ENCODE measurements at regions not wholly inside any gene's neighbourhood (a gene's known extent, or its start where the extent isn't known, plus 50 kb on each side); places are given as distances from the start of the nearest gene placed in this dataset.

DNA sequence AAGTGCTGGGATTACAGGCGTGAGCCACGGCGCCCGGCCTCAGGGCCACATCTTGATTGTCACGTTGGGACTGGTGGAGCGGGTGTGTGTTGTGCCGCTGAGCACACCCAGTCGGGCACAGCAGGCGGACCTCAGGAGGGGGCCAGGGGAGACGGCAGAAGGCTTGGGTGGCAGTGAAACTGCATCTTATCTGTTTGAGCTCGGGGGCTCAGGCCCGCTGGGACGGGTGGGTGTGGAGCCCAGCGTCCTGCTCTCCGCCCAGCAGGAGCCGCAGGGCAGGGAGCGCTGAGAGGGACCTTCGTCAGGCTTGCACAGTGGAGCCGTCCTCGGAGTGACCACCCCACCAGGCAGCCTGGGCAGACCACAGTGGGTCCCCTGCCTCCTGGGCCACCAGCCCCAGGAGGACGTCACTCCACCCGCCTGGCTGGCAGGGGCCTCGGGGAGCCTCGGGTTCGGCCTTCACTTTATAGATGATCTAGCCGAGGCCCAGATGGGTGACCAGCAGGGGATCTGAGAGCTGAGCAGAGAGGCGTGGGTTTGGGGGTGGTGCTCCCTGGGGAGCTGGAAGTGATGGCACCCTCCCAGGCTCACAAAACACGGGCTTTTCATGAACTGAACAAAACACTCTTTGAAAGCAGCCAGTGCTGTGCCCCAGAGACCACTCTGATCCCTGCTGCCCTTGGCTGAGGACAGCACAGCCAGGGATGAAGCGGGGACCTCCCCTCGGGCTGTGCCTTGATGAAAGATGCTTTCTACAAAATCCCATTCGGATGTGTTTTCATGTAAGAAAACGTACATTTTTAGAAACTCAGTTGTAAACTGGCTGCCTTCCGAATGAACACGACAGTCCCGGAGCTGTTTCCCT is 181.1 kb downstream of the SEC14L1 start:
- H3K36me3 Mint-ChIP-seq: no peaks in the 10 kb centered on the region
- no peaks in the 10 kb centered on the region for H3K27me3 Mint-ChIP-seq
- peaks cover 55% of the 10 kb centered on the region for H3K4me1 Mint-ChIP-seq (ENCODE audit: low read depth)
- no peak overlapping the region for H3K27ac Mint-ChIP-seq
- no peaks in the 10 kb centered on the region for H3K9me3 Mint-ChIP-seq
- ChIA-PET POLR2A (no interaction called here), CTCF (interaction anchor here (1.5 kb wide), 1 partner anchor 108 kb away, joined by 4 read pairs; no protein-coding TSS in a partner anchor)
- H3K4me3 Mint-ChIP-seq: peak overlapping the region; percentile 87
- intact Hi-C loops (cut with micrococcal nuclease): no loop called here
- no peak for DNase-seq

DNA sequence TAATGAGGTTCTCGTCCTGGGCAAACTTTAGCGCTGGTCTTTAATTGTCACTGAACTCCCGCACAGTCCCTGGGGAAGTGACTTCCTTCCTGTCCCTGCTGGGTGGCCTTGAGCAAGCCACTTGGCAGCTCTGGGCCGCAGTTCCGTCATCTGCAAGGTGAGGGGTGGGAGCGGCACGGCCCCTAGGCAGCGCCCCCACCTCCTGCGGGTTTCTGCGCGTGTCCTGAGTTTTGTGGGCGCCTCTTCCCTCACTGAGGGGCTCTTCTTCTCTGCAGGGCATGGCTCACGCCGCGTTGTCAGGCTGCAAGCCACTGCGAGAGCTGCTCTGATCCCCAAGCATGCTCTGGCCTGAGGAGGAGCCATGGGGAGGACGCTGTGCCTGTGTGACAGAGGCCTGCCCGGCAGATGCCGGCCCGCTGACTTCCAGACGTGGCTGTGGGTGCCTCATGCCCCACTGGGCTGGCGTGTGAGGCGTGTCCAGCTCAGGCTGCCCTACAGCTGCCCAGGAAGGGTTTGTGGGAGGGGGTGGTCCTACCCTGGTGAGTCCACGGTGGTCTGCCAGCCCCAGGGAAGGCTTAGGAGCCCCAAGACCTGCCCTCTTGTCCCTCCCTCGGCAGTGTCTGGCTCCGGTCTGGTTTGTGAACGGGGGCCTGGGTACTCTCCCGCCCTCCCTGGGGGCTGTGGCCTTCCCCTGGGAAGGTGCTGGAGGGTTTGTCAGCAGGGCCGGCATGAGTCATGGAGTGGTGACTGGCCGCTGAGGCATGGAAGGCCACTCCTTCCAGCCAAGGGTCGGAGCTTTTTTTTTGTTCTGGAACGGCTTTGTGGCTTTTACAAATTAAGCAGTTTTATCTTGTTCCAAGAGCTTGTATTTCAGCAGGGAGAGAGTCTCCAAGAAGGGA is 182.0 kb downstream of the SEC14L1 start:
- H3K9me3 Mint-ChIP-seq: no peaks in the 10 kb centered on the region
- intact Hi-C loops (cut with micrococcal nuclease): no loop called here
- POLR2A ChIA-PET: no interaction called here
- H3K4me1 Mint-ChIP-seq (ENCODE audit: low read depth): peaks cover 55% of the 10 kb centered on the region
- H3K27ac Mint-ChIP-seq: no peak overlapping the region
- H3K36me3 Mint-ChIP-seq: no peaks in the 10 kb centered on the region
- CTCF ChIA-PET: interaction anchor here (1.5 kb wide), 1 partner anchor 107 kb away, joined by 4 read pairs; no protein-coding TSS in a partner anchor
- no peaks in the 10 kb centered on the region for H3K27me3 Mint-ChIP-seq
- no peak for DNase-seq
- no peak overlapping the region for H3K4me3 Mint-ChIP-seq

DNA sequence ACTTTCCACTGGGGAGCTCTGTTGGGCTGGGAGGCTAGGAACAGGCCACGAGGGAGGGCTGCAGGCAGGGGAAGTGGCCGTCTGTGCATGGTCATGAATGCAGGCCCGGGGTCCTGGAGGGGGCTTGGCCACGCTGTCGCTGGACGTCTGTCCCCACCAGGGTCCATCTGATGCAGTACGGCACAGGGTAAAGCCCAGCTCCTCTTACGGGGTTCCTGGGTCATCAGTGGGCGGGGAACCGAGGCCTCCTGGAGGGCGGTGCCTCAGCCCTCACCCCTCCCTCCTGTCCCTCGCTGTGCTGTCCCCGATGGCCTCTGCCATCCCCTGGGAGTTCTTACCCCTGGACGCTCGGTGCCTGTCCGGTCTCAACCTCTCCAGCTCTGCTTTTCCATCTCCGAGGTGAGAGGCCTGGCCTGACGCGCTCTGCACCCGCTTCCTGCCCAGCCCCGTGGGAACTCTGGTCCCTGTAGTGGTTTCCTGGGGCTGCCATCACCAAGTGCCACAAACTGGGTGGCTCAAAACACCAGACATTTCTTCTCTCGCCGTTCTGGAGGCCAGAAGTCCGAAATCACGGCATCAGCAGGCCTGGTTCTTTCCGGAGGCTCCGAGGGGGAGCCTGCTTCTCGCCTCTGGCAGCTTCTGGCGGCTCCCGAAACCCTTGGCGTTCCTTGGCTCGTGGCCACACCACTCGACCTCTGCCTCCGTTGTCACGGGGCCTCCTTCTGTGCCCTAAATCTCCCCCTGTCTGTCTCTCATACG is 182.8 kb downstream of the SEC14L1 start:
- Mint-ChIP-seq H3K27ac (no peak overlapping the region), H3K36me3 (no peaks in the 10 kb centered on the region), H3K9me3 (no peaks in the 10 kb centered on the region), H3K4me3 (peak overlapping the region; percentile 23), H3K4me1 (ENCODE audit: low read depth) (peaks cover 57% of the 10 kb centered on the region), H3K27me3 (no peaks in the 10 kb centered on the region)
- DNase-seq: peak; percentile 53
- intact Hi-C loops (cut with micrococcal nuclease): no loop called here
- ChIA-PET POLR2A (no interaction called here), CTCF (no interaction called here)

DNA sequence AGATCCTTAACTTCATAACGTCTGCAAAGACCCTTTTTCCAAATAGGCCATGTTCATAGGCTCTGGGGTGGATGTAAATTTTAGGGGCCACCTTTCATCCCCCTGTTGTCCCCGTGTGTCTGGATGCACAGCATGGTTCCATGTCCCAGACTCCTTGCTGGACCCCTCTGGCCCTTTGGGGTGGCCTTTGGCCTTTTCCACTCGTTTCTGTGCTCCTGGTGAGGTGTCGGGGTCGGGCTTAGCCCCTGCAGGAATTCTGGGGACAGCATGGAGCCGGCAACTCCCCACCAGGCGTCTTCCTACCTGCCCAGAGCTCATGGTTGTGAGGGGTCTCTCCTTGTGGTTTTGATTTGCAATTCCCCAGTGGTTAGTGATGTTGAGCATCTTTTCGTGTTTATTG is 183.5 kb downstream of the SEC14L1 start:
- Mint-ChIP-seq H3K36me3 (no peaks in the 10 kb centered on the region), H3K27ac (peak overlapping the region; percentile 90), H3K9me3 (no peaks in the 10 kb centered on the region), H3K4me1 (ENCODE audit: low read depth) (peaks cover 50% of the 10 kb centered on the region), H3K4me3 (peak overlapping the region; percentile 33), H3K27me3 (no peaks in the 10 kb centered on the region)
- CTCF ChIA-PET: interaction anchor here (1.1 to 2.3 kb wide), 2 partner anchors 65 to 76 kb away, joined by 3 to 13 read pairs; no protein-coding TSS in a partner anchor
- POLR2A ChIA-PET: no interaction called here
- intact Hi-C loops (cut with micrococcal nuclease): no loop called here
- no peak for DNase-seq

DNA sequence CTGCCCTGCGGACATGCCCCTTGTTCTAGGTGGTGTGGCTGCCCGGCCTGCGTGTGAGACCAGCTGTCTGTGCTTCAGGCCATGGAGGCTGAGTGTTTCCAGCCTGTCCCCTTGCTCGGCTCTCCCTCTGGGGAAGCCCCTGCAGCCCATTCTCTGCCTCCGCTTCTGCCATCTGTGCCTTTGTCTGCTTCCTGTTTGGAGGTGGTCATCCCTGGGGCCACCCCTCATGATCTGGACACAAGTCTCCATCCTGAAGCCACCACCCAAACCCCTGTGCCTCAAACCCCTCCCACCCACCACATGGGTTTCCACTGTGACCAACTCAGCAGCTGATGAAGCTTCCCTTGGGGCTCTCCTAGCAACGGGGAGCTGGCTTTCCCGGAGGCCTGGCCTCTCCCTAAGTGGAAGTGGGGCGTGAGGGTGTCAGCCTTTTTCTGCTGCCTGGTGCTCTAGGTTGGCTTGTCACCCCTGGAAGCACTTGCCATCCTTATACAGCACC is 184.9 kb downstream of the SEC14L1 start:
- Mint-ChIP-seq H3K27ac (peak overlapping the region; percentile 90), H3K27me3 (no peaks in the 10 kb centered on the region), H3K36me3 (no peaks in the 10 kb centered on the region), H3K9me3 (no peaks in the 10 kb centered on the region), H3K4me3 (peak overlapping the region; percentile 33), H3K4me1 (ENCODE audit: low read depth) (peaks cover 40% of the 10 kb centered on the region)
- POLR2A ChIA-PET: interaction anchor here (1.0 to 1.5 kb wide), 7 partner anchors 47 to 133 kb away, joined by 4 to 6 read pairs (median 4); no protein-coding TSS in a partner anchor
- peak; percentile 41 for DNase-seq
- intact Hi-C loops (cut with micrococcal nuclease): loop anchor here (1.0 to 5.0 kb wide), 2 partner anchors 8 to 43 kb away; no protein-coding TSS in a partner anchor
- CTCF ChIA-PET: interaction anchor here (0.8 to 2.3 kb wide), 9 partner anchors 8 to 169 kb away, joined by 3 to 13 read pairs (median 3); no protein-coding TSS in a partner anchor

DNA sequence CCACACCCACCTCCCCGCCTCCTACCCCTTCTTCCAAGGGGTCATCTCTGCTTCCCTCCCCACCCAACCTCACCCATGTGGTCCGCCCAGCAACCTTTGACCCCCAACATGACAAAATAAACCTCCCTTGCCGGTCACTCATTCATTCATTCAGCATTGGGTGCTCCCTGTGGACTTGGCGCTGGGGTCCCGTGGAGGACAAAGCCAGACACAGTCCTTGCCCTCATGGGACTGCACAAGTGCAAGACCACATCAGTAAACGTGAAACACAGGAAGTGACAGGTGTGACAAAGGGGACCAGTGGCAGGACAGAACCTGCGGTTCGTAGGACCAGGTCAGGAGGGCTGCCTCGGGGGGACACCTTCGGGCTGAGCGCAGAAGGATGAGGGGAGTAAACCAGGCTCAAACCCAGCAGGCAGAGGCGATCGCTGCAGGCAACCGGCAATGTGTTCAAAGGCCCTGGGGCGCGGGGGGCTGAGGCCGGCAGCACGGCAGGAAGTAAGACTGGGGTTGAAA is 185.4 kb downstream of the SEC14L1 start:
- POLR2A ChIA-PET: interaction anchor here (1.2 to 1.5 kb wide), 4 partner anchors 46 to 132 kb away, joined by 4 to 5 read pairs (median 4); no protein-coding TSS in a partner anchor
- peak; percentile 36 for DNase-seq

DNA sequence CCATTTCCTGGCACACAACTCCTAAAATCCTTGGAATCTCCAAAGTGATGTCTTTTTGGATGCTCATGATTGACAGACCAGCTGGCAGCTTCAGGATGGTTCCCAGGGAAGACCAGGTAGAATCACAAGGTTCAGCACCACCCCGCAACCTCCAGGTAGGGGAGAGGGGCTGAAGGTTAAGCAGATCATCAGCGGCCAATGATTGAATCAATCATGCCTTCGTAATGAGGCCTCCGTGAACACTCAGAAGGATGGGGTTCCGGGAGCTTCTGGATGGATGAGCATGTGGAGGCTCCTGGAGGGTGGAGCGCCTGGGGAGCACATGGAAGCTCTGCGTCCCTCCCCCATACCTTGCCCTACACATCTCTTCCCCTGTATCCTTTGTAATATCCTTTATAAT is 185.9 kb downstream of the SEC14L1 start:
- Mint-ChIP-seq H3K9me3 (no peaks in the 10 kb centered on the region), H3K4me3 (no peak overlapping the region), H3K36me3 (no peaks in the 10 kb centered on the region), H3K27ac (no peak overlapping the region), H3K27me3 (no peaks in the 10 kb centered on the region), H3K4me1 (ENCODE audit: low read depth) (peaks cover 40% of the 10 kb centered on the region)
- ChIA-PET POLR2A (no interaction called here), CTCF (interaction anchor here (0.8 to 2.3 kb wide), 3 partner anchors 73 to 168 kb away, joined by 3 to 13 read pairs (median 4); no protein-coding TSS in a partner anchor)
- intact Hi-C loops (cut with micrococcal nuclease): loop anchor here (5.0 kb wide), 1 partner anchor 44 kb away; no protein-coding TSS in a partner anchor
- peak; percentile 6 for DNase-seq

More for the DNA sequence above, 185.4 kb downstream of the SEC14L1 start:
- H3K4me1 Mint-ChIP-seq (ENCODE audit: low read depth): peaks cover 37% of the 10 kb centered on the region
- no peaks in the 10 kb centered on the region for H3K27me3 Mint-ChIP-seq
- H3K4me3 Mint-ChIP-seq: no peak overlapping the region
- no peak overlapping the region for H3K27ac Mint-ChIP-seq
- no peaks in the 10 kb centered on the region for H3K36me3 Mint-ChIP-seq
- intact Hi-C loops (cut with micrococcal nuclease): loop anchor here (5.0 kb wide), 1 partner anchor 44 kb away; no protein-coding TSS in a partner anchor
- no peaks in the 10 kb centered on the region for H3K9me3 Mint-ChIP-seq
- CTCF ChIA-PET: interaction anchor here (0.8 to 2.3 kb wide), 5 partner anchors 7 to 168 kb away, joined by 3 to 13 read pairs (median 3); no protein-coding TSS in a partner anchor

DNA sequence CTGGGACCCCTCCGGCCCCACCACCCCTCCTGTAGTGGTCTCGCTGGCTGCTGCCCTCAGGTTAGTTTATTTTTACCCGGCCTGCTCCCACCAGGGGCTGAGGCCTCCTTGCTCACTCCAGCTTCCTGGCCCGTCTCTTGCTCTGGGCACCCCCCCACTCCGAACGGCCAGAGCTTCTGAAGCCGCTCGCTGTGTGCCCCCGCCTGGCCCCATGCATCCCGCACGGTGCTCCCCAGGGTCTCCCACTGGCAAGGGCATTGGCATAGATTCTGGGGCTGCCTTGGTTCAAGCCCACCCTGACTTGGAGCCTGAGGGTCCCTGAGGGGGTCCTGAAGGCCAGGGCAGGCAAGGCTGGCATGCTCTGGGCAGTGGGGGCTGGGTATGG is 186.4 kb downstream of the SEC14L1 start:
- CTCF ChIA-PET: interaction anchor here (0.8 to 0.9 kb wide), 2 partner anchors 114 to 167 kb away, joined by 3 to 4 read pairs; no protein-coding TSS in a partner anchor
- POLR2A ChIA-PET: no interaction called here
- intact Hi-C loops (cut with micrococcal nuclease): loop anchor here (5.0 kb wide), 1 partner anchor 45 kb away; no protein-coding TSS in a partner anchor
- H3K27me3 Mint-ChIP-seq: no peaks in the 10 kb centered on the region
- no peak overlapping the region for H3K4me3 Mint-ChIP-seq
- H3K36me3 Mint-ChIP-seq: no peaks in the 10 kb centered on the region
- no peak overlapping the region for H3K27ac Mint-ChIP-seq
- DNase-seq: peak; percentile 7
- H3K9me3 Mint-ChIP-seq: peaks cover under 1% of the 10 kb centered on the region
- peaks cover 45% of the 10 kb centered on the region for H3K4me1 Mint-ChIP-seq (ENCODE audit: low read depth)

DNA sequence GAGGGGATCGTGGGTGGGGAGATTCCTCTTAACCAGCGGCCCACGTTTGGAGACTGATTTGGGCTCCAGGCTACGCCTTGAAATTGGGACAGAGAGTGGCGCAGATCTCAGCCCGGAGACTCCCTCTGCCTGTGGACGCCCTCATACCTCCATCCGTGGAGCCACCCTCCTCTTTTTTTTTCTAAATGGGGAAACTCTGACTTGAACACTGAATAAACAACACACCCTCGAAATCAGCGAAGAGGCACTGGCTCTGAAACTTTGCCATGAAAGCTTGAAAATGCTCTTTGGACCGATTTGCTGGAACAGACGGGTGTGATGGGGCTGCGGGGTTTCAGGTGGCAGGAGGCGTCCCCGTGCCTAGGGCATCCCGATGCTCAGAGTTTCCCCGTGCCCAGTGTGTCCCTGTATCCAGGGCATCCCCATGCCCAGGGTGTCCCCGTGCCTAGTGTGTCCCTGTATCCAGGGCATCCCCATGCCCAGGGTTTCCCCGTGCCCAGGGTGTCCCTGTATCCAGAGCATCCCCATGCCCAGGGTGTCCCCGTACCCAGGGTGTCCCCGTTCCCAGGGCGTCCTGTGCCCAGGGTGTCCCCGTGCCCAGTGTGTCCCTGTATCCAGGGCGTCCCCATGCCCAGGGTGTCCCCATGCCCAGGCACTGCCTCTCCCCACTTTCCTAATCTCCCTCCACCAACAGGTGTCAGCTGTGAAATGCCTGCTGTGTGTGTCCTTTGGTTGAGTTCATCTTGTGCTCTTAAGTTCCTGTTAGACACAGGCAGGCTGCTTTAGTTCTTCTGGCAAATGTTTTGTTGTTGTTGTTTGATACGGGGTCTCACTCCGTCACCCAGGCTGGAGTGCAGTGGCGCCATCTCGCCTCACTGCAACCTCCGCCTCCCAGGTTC is 187.0 kb downstream of the SEC14L1 start:
- no peaks in the 10 kb centered on the region for H3K27me3 Mint-ChIP-seq
- H3K27ac Mint-ChIP-seq: no peak overlapping the region
- peak; percentile 4 for DNase-seq
- H3K4me3 Mint-ChIP-seq: no peak overlapping the region
- peaks cover 52% of the 10 kb centered on the region for H3K4me1 Mint-ChIP-seq (ENCODE audit: low read depth)
- ChIA-PET CTCF (interaction anchor here (1.6 kb wide), 1 partner anchor 102 kb away, joined by 6 read pairs; no protein-coding TSS in a partner anchor), POLR2A (no interaction called here)
- no peaks in the 10 kb centered on the region for H3K36me3 Mint-ChIP-seq
- peaks cover 7% of the 10 kb centered on the region for H3K9me3 Mint-ChIP-seq
- intact Hi-C loops (cut with micrococcal nuclease): loop anchor here (5.0 kb wide), 1 partner anchor 46 kb away; no protein-coding TSS in a partner anchor
